Suprapubic skin (tissue), 4 donors: ENCODE measurements at regions not wholly inside any gene's neighbourhood (a gene's known extent, or its start where the extent isn't known, plus 50 kb on each side); places are given as distances from the start of the nearest gene placed in this dataset.

Experiments used
- DNase-seq, 2 donors: peaks; one replicate each; pipeline ENCODE4 v3.0.0-alpha.2; 2019; ENCODE audit warnings: low spot score in 2 of 2
- H3K27ac ChIP-seq: fragments of 200-600 bp; sonication (generic); one replicate; pipeline ENCODE4 v1.5.1; 2019
- H3K27me3 ChIP-seq: fragments of 200-600 bp; sonication (generic); one replicate; pipeline ENCODE4 v1.5.1; 2019
- H3K36me3 ChIP-seq: fragments of 200-600 bp; sonication (generic); one replicate; pipeline ENCODE4 v1.5.1; 2019
- H3K4me1 ChIP-seq: fragments of 200-600 bp; sonication (generic); one replicate; pipeline ENCODE4 v1.5.1; 2019
- H3K4me3 ChIP-seq: fragments of 200-600 bp; sonication (generic); one replicate; pipeline ENCODE4 v1.5.1; 2019; ENCODE audit warnings: mild to moderate bottlenecking
- H3K9me3 ChIP-seq: fragments of 200-600 bp; sonication (generic); one replicate; pipeline ENCODE4 v1.5.1; 2019
- EP300 ChIP-seq: sonication (generic); formaldehyde crosslinking; IDR thresholded peaks from one replicate; pipeline ENCODE4 v1.6.1; 2017; ENCODE audit warnings: antibody characterized with exemption
- POLR2A ChIP-seq, 2 donors: fragments of 450-650 bp; IDR thresholded peaks; one replicate each; pipeline ENCODE4 v1.6.1; 2017; ENCODE audit warnings: antibody characterized with exemption in 2 of 2, mild to moderate bottlenecking in 2 of 2, moderate library complexity in 2 of 2
- POLR2AphosphoS5 ChIP-seq, 3 donors: sonication (generic); formaldehyde crosslinking; IDR thresholded peaks; one replicate each; pipeline ENCODE4 v1.6.1; 2017; ENCODE audit warnings: antibody characterized with exemption in 3 of 3
- WGBS: methylation state at CpG from one replicate; pipeline ENCODE4 v1.1.5; 2018; 5-methylcytosine and 5-hydroxymethylcytosine counted together
- TF ChIP-seq, protein P1 (sequence below), 2 donors: fragments of 200-600 bp in 1 of 2; fragments of 450-650 bp in 1 of 2; sonication (generic) in 1 of 2; IDR thresholded peaks; one replicate each; pipeline ENCODE4 v1.5.1; 2016 to 2019; ENCODE audit warnings: antibody characterized with exemption in 2 of 2, mild to moderate bottlenecking in 1 of 2, moderate library complexity in 1 of 2

GRCh38 chr2:57448816-57449215 lies 597.8 kb upstream of the VRK2 start:
- Histone ChIP-seq H3K27ac (no peak overlapping the region), H3K4me3 (no peak overlapping the region), H3K36me3 (no peaks in the 10 kb centered on the region), H3K4me1 (no peaks in the 10 kb centered on the region), H3K27me3 (no peaks in the 10 kb centered on the region), H3K9me3 (no peaks in the 10 kb centered on the region)
- TF ChIP-seq POLR2AphosphoS5 (IDR thresholded peaks at IDR 0.05), result no peak
- no peak for TF ChIP-seq EP300
- TF ChIP-seq, protein P1, sequence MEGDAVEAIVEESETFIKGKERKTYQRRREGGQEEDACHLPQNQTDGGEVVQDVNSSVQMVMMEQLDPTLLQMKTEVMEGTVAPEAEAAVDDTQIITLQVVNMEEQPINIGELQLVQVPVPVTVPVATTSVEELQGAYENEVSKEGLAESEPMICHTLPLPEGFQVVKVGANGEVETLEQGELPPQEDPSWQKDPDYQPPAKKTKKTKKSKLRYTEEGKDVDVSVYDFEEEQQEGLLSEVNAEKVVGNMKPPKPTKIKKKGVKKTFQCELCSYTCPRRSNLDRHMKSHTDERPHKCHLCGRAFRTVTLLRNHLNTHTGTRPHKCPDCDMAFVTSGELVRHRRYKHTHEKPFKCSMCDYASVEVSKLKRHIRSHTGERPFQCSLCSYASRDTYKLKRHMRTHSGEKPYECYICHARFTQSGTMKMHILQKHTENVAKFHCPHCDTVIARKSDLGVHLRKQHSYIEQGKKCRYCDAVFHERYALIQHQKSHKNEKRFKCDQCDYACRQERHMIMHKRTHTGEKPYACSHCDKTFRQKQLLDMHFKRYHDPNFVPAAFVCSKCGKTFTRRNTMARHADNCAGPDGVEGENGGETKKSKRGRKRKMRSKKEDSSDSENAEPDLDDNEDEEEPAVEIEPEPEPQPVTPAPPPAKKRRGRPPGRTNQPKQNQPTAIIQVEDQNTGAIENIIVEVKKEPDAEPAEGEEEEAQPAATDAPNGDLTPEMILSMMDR (IDR thresholded peaks at IDR 0.05), result no peak
- no peak for TF ChIP-seq POLR2A (IDR thresholded peaks at IDR 0.05)
- no peak for DNase-seq
- WGBS, result 41% methylated on average over 3 of the region's 3 CpGs

DNA sequence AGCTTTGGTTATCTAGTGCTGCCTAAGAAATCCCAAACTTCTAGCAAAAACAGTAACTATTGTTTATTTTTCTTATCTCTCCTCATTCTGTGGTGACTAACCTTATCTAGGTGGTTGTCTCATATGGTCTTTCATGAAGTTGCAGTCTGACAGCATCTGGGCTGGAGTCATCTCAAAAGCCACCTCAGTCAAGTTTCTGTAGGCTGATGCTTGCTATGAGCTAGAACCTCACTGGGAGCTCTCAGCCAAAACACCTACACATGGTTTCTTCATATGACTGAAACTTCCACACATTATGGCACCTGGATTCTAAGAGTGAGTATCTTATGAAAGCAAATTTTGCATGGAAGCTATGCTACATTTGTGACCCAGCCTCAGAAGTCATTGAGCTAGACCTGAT lies 596.4 kb upstream of the VRK2 start:
- Histone ChIP-seq H3K27ac (no peak overlapping the region), H3K36me3 (no peaks in the 10 kb centered on the region), H3K4me3 (no peak overlapping the region), H3K4me1 (no peaks in the 10 kb centered on the region), H3K9me3 (no peaks in the 10 kb centered on the region), H3K27me3 (no peaks in the 10 kb centered on the region)
- DNase-seq, result no peak
- no peak for TF ChIP-seq EP300
- no peak for TF ChIP-seq POLR2AphosphoS5 (IDR thresholded peaks at IDR 0.05)
- TF ChIP-seq, protein P1 (IDR thresholded peaks at IDR 0.05), result no peak
- no peak for TF ChIP-seq POLR2A (IDR thresholded peaks at IDR 0.05)

DNA sequence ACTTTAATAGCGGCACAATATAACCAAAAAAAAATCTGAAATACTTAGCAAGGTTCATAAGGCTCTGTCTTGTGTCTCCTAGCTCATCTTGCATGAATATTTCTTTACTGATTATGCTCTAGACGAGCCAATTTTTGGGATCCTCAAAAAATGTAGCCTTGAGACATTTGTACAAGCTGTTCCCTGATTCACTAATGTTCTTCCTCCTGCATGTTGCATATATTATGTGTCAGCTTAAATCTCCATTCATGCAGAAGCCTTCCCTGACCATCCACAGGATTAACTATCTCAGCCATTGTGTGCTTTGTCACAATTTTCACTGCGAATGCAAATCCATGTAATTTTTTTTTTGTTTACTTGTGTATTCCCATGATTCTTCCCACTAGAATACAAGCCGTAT lies 594.0 kb upstream of the VRK2 start:
- H3K4me1 ChIP-seq, result no peaks in the 10 kb centered on the region
- no peak for DNase-seq
- no peaks in the 10 kb centered on the region for H3K9me3 ChIP-seq
- no peaks in the 10 kb centered on the region for H3K27me3 ChIP-seq
- no peak overlapping the region for H3K27ac ChIP-seq
- 57% methylated on average over 4 of the region's 4 CpGs for WGBS
- no peaks in the 10 kb centered on the region for H3K36me3 ChIP-seq
- TF ChIP-seq POLR2AphosphoS5 (IDR thresholded peaks at IDR 0.05) (no peak), EP300 (no peak), POLR2A (IDR thresholded peaks at IDR 0.05) (no peak)
- TF ChIP-seq, protein P1 (IDR thresholded peaks at IDR 0.05), result no peak
- H3K4me3 ChIP-seq, result no peak overlapping the region

- no peak overlapping the region for H3K4me3 ChIP-seq
- no peak for DNase-seq
These were observed 592.7 kb upstream of the VRK2 start for GRCh38 chr2:57453945-57454344.

DNA sequence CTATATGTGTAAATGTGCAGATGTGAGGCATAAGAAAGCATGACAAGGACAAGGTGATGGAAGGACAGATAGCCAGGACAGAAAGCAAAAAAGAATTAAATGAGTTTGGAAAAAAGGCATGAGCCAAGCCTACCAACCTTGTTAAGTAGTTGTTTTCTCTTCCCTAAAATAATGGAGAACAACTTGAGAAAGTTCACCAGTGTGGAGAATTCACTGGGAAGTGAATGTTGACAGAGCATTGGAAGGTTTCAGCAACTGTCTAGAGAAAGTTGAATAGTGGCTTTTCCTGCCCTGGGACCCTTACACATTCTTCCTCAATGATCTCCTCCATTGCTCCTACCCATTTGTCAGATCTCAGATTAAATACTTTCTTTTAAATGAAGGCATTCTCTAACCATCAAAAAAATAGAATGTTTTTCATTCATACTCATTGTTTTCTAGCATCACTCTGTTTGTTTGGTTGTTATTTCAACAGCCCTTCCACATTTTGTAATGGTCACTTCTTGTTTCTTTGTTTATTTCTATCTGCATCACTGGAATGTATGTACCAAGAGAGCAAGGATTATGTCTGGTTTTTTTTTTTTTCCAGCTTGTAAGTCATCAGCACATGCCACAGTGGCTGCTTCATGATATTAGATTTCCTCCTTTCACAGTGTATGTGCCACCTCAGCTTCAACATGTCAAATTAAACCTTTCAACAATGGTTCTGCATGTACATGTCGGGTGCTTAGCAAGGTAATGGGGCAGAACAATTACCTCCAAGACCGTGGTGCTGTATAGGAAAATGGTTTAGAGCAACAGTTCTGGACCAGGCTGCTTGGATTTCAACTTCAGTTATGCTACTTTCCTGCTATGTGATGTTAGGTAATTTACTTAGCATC lies 586.0 kb upstream of the VRK2 start:
- H3K27ac ChIP-seq, result no peak overlapping the region
- 90% methylated on average over 2 of the region's 2 CpGs for WGBS
- H3K9me3 ChIP-seq, result no peaks in the 10 kb centered on the region
- no peak for DNase-seq
- H3K4me1 ChIP-seq, result no peaks in the 10 kb centered on the region
- TF ChIP-seq POLR2A (IDR thresholded peaks at IDR 0.05) (no peak), EP300 (no peak), POLR2AphosphoS5 (IDR thresholded peaks at IDR 0.05) (no peak)
- TF ChIP-seq, protein P1 (IDR thresholded peaks at IDR 0.05), result no peak
- no peaks in the 10 kb centered on the region for H3K27me3 ChIP-seq
- no peaks in the 10 kb centered on the region for H3K36me3 ChIP-seq
- H3K4me3 ChIP-seq, result no peak overlapping the region

More at GRCh38 chr2:57453945-57454344, 592.7 kb upstream of the VRK2 start:
- H3K9me3 ChIP-seq, result no peaks in the 10 kb centered on the region
- 63% methylated on average over 1 of the region's 1 CpG for WGBS
- no peak overlapping the region for H3K27ac ChIP-seq
- TF ChIP-seq POLR2AphosphoS5 (IDR thresholded peaks at IDR 0.05) (no peak), POLR2A (IDR thresholded peaks at IDR 0.05) (no peak), EP300 (no peak)
- TF ChIP-seq, protein P1 (IDR thresholded peaks at IDR 0.05), result no peak
- H3K4me1 ChIP-seq, result no peaks in the 10 kb centered on the region
- H3K36me3 ChIP-seq, result no peaks in the 10 kb centered on the region
- H3K27me3 ChIP-seq, result no peaks in the 10 kb centered on the region
